CD8-positive, alpha-beta memory T cell (primary cell): ENCODE measurements at regions not wholly inside any gene's neighbourhood (a gene's known extent, or its start where the extent isn't known, plus 50 kb on each side); places are given as distances from the start of the nearest gene placed in this dataset.
"Not testable (repeated sequence)": the region's sequence is repeated elsewhere in the genome, so short reads cannot be mapped to it uniquely, and the experiment has no call there.

ENCODE experiments used
- CTCF ChIA-PET: fragments of 350-600 bp; sonication (Branson Sonifier 250); formaldehyde crosslinking; loops from one replicate; lab custom pipeline; 2021; ENCODE audit warnings: antibody characterized with exemption; lab: Charles Lee
- POLR2A ChIA-PET: fragments of 350-600 bp; sonication (Branson Sonifier 250); formaldehyde crosslinking; loops from one replicate; lab custom pipeline; 2021; ENCODE audit warnings: antibody characterized with exemption; lab: Charles Lee
- DNase-seq, 5 donors: peaks; one replicate each; pipeline versions ENCODE4 v3.0.0 to v3.0.0-alpha.2; 2020 to 2022; ENCODE audit warnings: mixed read lengths in 1 of 5
- H3K27ac ChIP-seq: one replicate; pipeline ENCODE4 v1.7.0; 2013; ENCODE audit warnings: low read depth, mild to moderate bottlenecking, low read length, moderate library complexity
- H3K27me3 ChIP-seq: 2 replicates; pipeline ENCODE4 v1.7.0; 2013; ENCODE audit warnings: low read length, mild to moderate bottlenecking; ENCODE audit not compliant: insufficient read depth, poor library complexity, severe bottlenecking
- H3K36me3 ChIP-seq: 2 replicates; pipeline ENCODE4 v1.7.0; 2013; ENCODE audit warnings: mild to moderate bottlenecking, low read length, moderate library complexity; ENCODE audit not compliant: insufficient read depth
- H3K4me1 ChIP-seq: 2 replicates; pipeline ENCODE4 v1.7.0; 2013; ENCODE audit warnings: mild to moderate bottlenecking, low read length, moderate library complexity; ENCODE audit not compliant: insufficient read depth
- H3K4me3 ChIP-seq: 2 replicates; pipeline ENCODE4 v1.7.0; 2013; ENCODE audit warnings: mild to moderate bottlenecking, low read length
- H3K9me3 ChIP-seq: 2 replicates; pipeline ENCODE4 v1.7.0; 2013; ENCODE audit warnings: mild to moderate bottlenecking, low read length
- H3K27ac Mint-ChIP-seq, 8 donors: one replicate each; pipeline ENCODE4 v1.8.0; 2020 to 2021; ENCODE audit warnings: mixed read lengths in 8 of 8, mild to moderate bottlenecking in 6 of 8, inconsistent platforms in 3 of 8, moderate library complexity in 3 of 8
- H3K27me3 Mint-ChIP-seq, 2 donors: one replicate each; pipeline ENCODE4 v1.8.0; 2020 to 2021; ENCODE audit warnings: mixed read lengths in 2 of 2, mild to moderate bottlenecking in 1 of 2, moderate library complexity in 1 of 2
- H3K36me3 Mint-ChIP-seq, 3 donors: one replicate each; pipeline ENCODE4 v1.8.0; 2020 to 2021; ENCODE audit warnings: mixed read lengths in 3 of 3, inconsistent platforms in 1 of 3, mild to moderate bottlenecking in 1 of 3
- H3K4me1 Mint-ChIP-seq, 3 donors: one replicate each; pipeline ENCODE4 v1.8.0; 2020 to 2021; ENCODE audit warnings: mixed read lengths in 3 of 3, inconsistent platforms in 1 of 3, mild to moderate bottlenecking in 1 of 3
- H3K4me3 Mint-ChIP-seq, 7 donors: one replicate each; pipeline ENCODE4 v1.8.0; 2020 to 2021; ENCODE audit warnings: mixed read lengths in 7 of 7, mild to moderate bottlenecking in 6 of 7, moderate library complexity in 4 of 7, inconsistent platforms in 2 of 7
- H3K9me3 Mint-ChIP-seq, 5 donors: one replicate each; pipeline ENCODE4 v1.8.0; 2020 to 2022; ENCODE audit warnings: mixed read lengths in 5 of 5, mild to moderate bottlenecking in 3 of 5, moderate library complexity in 2 of 5, inconsistent platforms in 1 of 5

DNA sequence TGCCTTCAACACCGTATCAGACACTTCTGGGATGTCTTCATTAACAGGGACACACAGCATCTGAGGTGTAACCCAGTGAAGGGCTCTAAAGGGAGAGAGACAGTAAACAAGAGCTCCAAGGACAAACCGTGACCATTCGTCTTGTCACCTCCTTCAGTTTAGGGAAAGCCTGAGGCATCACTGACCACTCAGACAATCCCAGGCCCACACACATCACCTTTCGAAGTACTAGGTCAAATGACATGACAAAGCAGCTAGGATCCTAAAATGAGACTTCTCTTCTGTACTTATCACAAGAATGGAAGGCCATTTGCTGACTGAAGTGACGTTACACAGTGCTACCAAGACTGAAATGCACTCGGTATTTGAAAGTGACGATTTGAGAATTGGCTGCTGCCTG is 200.7 kb upstream of the KCTD7 start:
- H3K4me3 Mint-ChIP-seq: no peak overlapping the region
- H3K27me3 ChIP-seq: no peaks in the 10 kb centered on the region
- H3K27me3 Mint-ChIP-seq: no peaks in the 10 kb centered on the region
- H3K27ac ChIP-seq: no peak overlapping the region
- H3K4me1 Mint-ChIP-seq: no peaks in the 10 kb centered on the region
- H3K36me3 ChIP-seq: no peaks in the 10 kb centered on the region
- ChIA-PET CTCF (no interaction called here), POLR2A (no interaction called here)
- no peaks in the 10 kb centered on the region for H3K4me1 ChIP-seq
- H3K9me3 Mint-ChIP-seq: no peaks in the 10 kb centered on the region
- H3K36me3 Mint-ChIP-seq: peaks cover 15 to 44% (median 17%) of the 10 kb centered on the region in 3 donors
- H3K27ac Mint-ChIP-seq: no peak overlapping the region
- no peaks in the 10 kb centered on the region for H3K9me3 ChIP-seq
- no peak overlapping the region for H3K4me3 ChIP-seq
- no peak for DNase-seq

DNA sequence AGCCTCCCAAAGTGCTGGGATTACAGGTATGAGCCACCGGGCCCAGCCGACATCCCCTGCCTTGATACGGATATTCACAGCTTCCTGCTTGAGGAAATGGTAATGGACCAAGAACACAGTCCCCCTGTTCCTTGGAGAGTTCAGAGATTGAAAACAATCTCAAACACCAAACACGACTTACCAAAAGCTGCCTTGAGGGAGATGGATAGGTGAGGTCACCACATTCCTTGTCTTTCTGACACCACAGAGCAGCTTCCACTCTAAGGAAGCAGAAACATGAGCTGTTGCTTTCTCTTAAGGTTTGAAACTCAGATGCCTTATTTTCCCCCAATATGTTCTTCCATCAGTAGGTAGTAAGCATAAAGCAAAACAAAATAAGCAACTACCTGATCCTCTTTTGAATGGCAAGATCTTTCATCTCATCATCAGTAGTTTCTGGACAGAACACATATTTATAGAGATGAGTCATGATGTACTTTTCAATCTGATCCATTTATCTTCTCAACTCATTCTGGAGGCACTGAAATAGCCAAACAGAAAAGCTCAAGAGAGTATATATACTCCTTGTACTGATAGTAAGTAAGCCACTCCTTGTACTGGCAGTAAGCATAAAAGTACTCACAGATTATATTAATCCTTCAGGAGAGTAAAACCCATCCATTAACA is 199.1 kb upstream of the KCTD7 start:
- DNase-seq: no peak
- no peaks in the 10 kb centered on the region for H3K27me3 Mint-ChIP-seq
- H3K27ac Mint-ChIP-seq: no peak overlapping the region
- no peaks in the 10 kb centered on the region for H3K4me1 Mint-ChIP-seq
- peaks cover 7 to 39% (median 12%) of the 10 kb centered on the region in 3 donors for H3K36me3 Mint-ChIP-seq
- ChIA-PET CTCF (no interaction called here), POLR2A (no interaction called here)
- no peaks in the 10 kb centered on the region for H3K9me3 ChIP-seq
- H3K36me3 ChIP-seq: no peaks in the 10 kb centered on the region
- H3K4me3 Mint-ChIP-seq: no peak overlapping the region
- H3K9me3 Mint-ChIP-seq: no peaks in the 10 kb centered on the region
- H3K27me3 ChIP-seq: no peaks in the 10 kb centered on the region
- H3K4me1 ChIP-seq: no peaks in the 10 kb centered on the region
- H3K4me3 ChIP-seq: no peak overlapping the region
- no peak overlapping the region for H3K27ac ChIP-seq

DNA sequence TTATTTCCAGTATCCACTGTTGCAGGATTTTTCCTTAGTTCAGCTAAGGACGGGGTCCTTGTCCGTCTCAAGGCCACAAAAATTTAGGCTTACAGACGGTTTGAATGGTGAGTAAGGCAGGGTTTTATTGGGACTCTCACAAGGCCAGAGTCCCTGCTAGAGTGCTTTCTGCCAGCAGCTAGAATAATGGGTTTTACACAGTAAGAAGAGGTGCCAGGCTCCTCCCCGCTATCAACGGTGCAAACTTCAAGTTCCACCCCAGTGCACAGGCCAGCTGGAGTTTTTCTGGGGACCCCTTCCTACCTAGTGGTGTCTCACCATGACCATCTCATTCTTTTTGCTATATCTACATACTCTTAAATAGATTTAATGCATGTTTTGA is 198.5 kb upstream of the KCTD7 start:
- Mint-ChIP-seq H3K27ac (no peak overlapping the region), H3K36me3 (peaks cover 12 to 41% (median 17%) of the 10 kb centered on the region in 3 donors), H3K9me3 (no peaks in the 10 kb centered on the region), H3K4me3 (no peak overlapping the region), H3K4me1 (no peaks in the 10 kb centered on the region), H3K27me3 (no peaks in the 10 kb centered on the region)
- H3K36me3 ChIP-seq: no peaks in the 10 kb centered on the region
- H3K9me3 ChIP-seq: no peaks in the 10 kb centered on the region
- ChIA-PET POLR2A (no interaction called here), CTCF (no interaction called here)
- H3K27ac ChIP-seq: no peak overlapping the region
- no peak for DNase-seq
- no peaks in the 10 kb centered on the region for H3K4me1 ChIP-seq
- no peaks in the 10 kb centered on the region for H3K27me3 ChIP-seq
- H3K4me3 ChIP-seq: no peak overlapping the region

DNA sequence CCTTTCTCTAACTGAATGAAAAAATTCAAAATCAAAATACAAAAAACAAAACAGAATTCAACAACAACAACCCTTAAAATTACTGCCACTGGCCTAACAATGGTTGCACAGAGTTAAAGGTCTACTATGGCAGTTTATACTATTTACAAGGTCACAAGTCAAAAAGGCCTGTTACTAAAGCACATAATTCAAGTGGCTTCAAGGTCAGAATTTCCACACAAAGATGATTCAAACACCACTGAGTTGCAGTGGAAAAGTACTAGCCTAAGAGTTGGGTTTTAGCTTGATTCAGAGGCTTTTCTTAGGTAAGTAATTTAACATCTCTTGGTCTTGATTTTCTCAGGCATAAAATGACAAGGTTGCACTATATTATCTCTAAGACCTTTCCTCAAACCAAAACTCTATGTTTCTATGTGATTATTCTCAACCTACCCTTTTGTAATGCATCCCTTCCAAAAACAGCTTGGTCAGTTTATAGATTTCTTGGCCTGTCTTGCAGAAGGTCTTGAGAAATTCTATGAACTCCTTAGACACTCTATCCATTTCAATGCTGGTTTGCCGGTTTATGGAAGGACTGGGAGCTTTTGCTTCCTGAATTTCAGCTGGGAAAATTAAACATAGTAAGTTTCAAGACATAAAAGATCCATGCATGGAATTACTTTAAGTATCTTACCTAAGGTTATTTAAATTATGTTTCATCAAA is 189.8 kb upstream of the KCTD7 start:
- H3K27ac Mint-ChIP-seq, H3K9me3 Mint-ChIP-seq, H3K4me1 ChIP-seq, H3K4me1 Mint-ChIP-seq, H3K4me3 ChIP-seq, POLR2A ChIA-PET, H3K27me3 Mint-ChIP-seq, DNase-seq, H3K36me3 ChIP-seq, H3K27ac ChIP-seq, H3K9me3 ChIP-seq, H3K27me3 ChIP-seq, H3K4me3 Mint-ChIP-seq: not testable (repeated sequence)
- peaks cover 4 to 35% (median 12%) of the 10 kb centered on the region in 3 donors for H3K36me3 Mint-ChIP-seq
- CTCF ChIA-PET: interaction anchor here (1.3 kb wide), 1 partner anchor 26 kb away, joined by 3 read pairs; no protein-coding TSS in a partner anchor

DNA sequence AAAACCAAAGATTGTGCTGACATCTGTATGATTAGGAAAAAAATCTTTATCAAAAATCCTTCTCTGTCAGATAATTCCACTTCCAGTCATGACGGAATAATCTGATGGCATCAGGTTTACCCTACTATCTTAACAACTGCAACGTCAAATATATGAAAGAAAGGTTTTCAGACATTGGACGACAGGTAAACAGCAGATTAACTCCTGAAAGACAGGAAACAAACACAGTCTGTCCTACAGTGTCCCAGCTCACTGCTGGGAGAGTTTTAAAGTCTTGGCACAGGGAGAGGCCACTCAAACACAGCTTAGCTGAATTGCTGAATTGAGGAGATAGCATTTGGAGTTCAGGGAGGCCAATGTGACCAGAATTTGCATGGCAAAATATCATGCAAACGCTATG is 186.3 kb upstream of the KCTD7 start:
- CTCF ChIA-PET: no interaction called here
- H3K36me3 Mint-ChIP-seq: peaks cover 0 to 27% (median 2%) of the 10 kb centered on the region in 3 donors

DNA sequence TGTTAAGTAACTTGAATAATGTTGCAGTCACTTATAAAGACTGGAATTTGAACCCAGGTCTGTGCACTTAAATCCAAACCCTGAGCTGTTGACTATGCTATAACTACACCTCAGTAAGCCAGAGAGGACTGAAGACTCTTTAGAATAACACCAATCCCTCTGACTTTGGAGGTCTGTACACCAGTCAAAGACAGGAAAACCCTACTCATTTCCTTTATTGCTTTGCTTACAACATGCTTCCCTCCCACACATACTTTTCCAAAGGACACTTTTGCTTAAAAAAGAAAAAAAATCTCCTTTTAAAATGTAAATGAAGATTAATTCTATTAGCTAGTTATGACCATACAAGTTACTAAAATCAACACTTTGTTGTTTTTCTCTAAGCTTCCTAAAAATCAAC is 184.7 kb upstream of the KCTD7 start:
- ChIA-PET POLR2A (no interaction called here), CTCF (no interaction called here)
- Histone ChIP-seq H3K4me3 (no peak overlapping the region), H3K9me3 (no peaks in the 10 kb centered on the region), H3K27me3 (no peaks in the 10 kb centered on the region), H3K27ac (no peak overlapping the region), H3K4me1 (no peaks in the 10 kb centered on the region), H3K36me3 (no peaks in the 10 kb centered on the region)
- Mint-ChIP-seq H3K27ac (no peak overlapping the region), H3K36me3 (peaks cover 0 to 24% (median 7%) of the 10 kb centered on the region in 3 donors), H3K4me1 (peaks cover 0 to 3% (median 0%) of the 10 kb centered on the region in 3 donors), H3K27me3 (no peaks in the 10 kb centered on the region), H3K4me3 (no peak overlapping the region), H3K9me3 (no peaks in the 10 kb centered on the region)
- no peak for DNase-seq

More for the DNA sequence above, 186.3 kb upstream of the KCTD7 start:
- Mint-ChIP-seq H3K4me1 (peaks cover 0 to 3% (median 0%) of the 10 kb centered on the region in 3 donors), H3K9me3 (no peaks in the 10 kb centered on the region), H3K27me3 (no peaks in the 10 kb centered on the region), H3K4me3 (no peak overlapping the region), H3K27ac (peak overlapping the region in 1 of 8 donors; percentile 50)
- no peaks in the 10 kb centered on the region for H3K9me3 ChIP-seq
- no peak for DNase-seq
- H3K27me3 ChIP-seq: no peaks in the 10 kb centered on the region
- no peaks in the 10 kb centered on the region for H3K4me1 ChIP-seq
- POLR2A ChIA-PET: no interaction called here
- no peak overlapping the region for H3K27ac ChIP-seq
- no peak overlapping the region for H3K4me3 ChIP-seq
- H3K36me3 ChIP-seq: no peaks in the 10 kb centered on the region

DNA sequence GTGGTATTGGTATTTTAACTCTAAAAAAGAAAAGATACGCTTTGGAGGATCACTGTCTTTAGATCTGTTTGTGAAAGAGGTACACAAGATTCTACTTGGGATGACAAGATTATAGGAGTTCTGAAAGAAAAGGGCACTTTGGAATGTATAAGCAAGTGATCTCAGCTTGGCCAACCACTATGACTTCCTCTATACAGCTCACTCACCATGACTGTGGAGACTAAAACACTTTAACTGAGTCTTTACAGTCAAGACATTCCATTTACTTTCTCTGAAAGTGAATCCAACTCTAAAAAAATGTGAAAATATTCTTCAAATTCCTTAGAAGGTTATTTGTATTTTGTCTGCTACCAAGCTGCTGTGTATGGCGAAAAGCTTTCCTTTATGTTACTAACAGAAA is 181.7 kb upstream of the KCTD7 start:
- H3K4me1 Mint-ChIP-seq, CTCF ChIA-PET, DNase-seq, H3K36me3 ChIP-seq, POLR2A ChIA-PET, H3K27ac ChIP-seq, H3K4me1 ChIP-seq, H3K4me3 Mint-ChIP-seq, H3K9me3 ChIP-seq, H3K4me3 ChIP-seq, H3K27me3 Mint-ChIP-seq, H3K27me3 ChIP-seq, H3K9me3 Mint-ChIP-seq, H3K27ac Mint-ChIP-seq: not testable (repeated sequence)
- H3K36me3 Mint-ChIP-seq: peaks cover 6 to 44% (median 12%) of the 10 kb centered on the region in 3 donors

DNA sequence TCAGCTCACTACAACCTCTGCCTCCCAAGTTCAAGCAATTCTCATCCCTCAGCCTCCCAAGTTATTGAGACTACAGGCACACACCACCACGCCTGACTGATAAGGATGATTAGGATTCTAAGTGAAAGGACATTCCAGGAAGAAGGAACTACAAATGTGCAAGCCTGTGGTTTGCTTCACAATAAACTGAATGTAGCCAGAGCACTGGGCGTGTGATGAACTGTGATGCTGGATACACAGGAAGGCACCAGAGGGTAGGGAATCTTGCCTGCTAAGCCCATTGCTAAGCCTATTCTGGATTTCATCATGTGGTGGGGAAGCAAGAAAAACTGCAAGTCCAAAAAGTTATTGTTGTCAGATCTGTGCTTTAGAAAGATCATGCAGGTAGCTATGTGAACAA is 177.9 kb upstream of the KCTD7 start:
- DNase-seq, H3K9me3 ChIP-seq, H3K9me3 Mint-ChIP-seq, H3K27me3 Mint-ChIP-seq, H3K4me1 Mint-ChIP-seq, H3K27ac ChIP-seq, H3K4me3 ChIP-seq, H3K36me3 ChIP-seq, H3K4me3 Mint-ChIP-seq, POLR2A ChIA-PET, H3K4me1 ChIP-seq, H3K27me3 ChIP-seq, CTCF ChIA-PET: not testable (repeated sequence)
- peaks cover 15 to 56% (median 17%) of the 10 kb centered on the region in 3 donors for H3K36me3 Mint-ChIP-seq
- H3K27ac Mint-ChIP-seq: peak overlapping the region in 1 of 8 donors; percentile 9
